HG03432 (cell line): ENCODE measurements at regions not wholly inside any gene's neighbourhood (a gene's known extent, or its start where the extent isn't known, plus 50 kb on each side); places are given as distances from the start of the nearest gene placed in this dataset.

Experiments
- ATAC-seq: cut with Tn5 transposase; IDR thresholded peaks from one replicate; pipeline ENCODE4 v1.9.1; 2021; ENCODE audit warnings: mild to moderate bottlenecking, moderate library complexity; ENCODE audit not compliant: unreplicated experiment

- no peak for ATAC-seq
These were observed 62.3 kb upstream of the TMPO start for GRCh38 chr12:98453070-98453469.

- no peak for ATAC-seq
These were observed 61.9 kb upstream of the TMPO start for GRCh38 chr12:98453492-98453891.

- no peak for ATAC-seq
These were observed 59.3 kb upstream of the TMPO start for GRCh38 chr12:98456041-98456440.

GRCh38 chr12:98456576-98457573 lies 58.5 kb upstream of the TMPO start:
- peak; percentile 80 for ATAC-seq

GRCh38 chr12:98464190-98464589 lies 51.2 kb upstream of the TMPO start:
- ATAC-seq, result no peak

- ATAC-seq, result no peak
These were observed 49.9 kb upstream of the TMPO start for GRCh38 chr12:98465505-98465904.
